Tibial artery (tissue), 4 donors: ENCODE measurements at regions not wholly inside any gene's neighbourhood (a gene's known extent, or its start where the extent isn't known, plus 50 kb on each side); places are given as distances from the start of the nearest gene placed in this dataset.
A peak's percentile ranks its signal among the peaks of the same experiment; 100 is the strongest.

Source experiments
- DNase-seq, 2 donors: peaks; one replicate each; pipeline ENCODE4 v3.0.0-alpha.2; 2019
- H3K27ac ChIP-seq, 2 donors: fragments of 200-600 bp; sonication (generic) in 1 of 2; 1 replicate in 1 of 2; 2 replicates in 1 of 2; pipeline ENCODE4 v1.5.1; 2018 to 2019; ENCODE audit warnings: mild to moderate bottlenecking in 1 of 2
- H3K27me3 ChIP-seq, 2 donors: fragments of 200-600 bp; sonication (generic) in 1 of 2; one replicate each; pipeline versions ENCODE4 v1.5.1 to v1.6.0; 2016 to 2019
- H3K36me3 ChIP-seq, 3 donors: fragments of 200-600 bp; sonication (generic) in 2 of 3; one replicate each; pipeline ENCODE4 v1.5.1; 2016 to 2019; ENCODE audit warnings: mild to moderate bottlenecking in 2 of 3
- H3K4me1 ChIP-seq, 4 donors: fragments of 200-600 bp; sonication (generic) in 2 of 4; 1 replicate in 3 of 4; 2 replicates in 1 of 4; pipeline ENCODE4 v1.5.1; 2016 to 2019
- H3K4me3 ChIP-seq, 2 donors: fragments of 200-600 bp; sonication (generic) in 1 of 2; 1 replicate in 1 of 2; 2 replicates in 1 of 2; pipeline ENCODE4 v1.5.1; 2018 to 2019; ENCODE audit warnings: mild to moderate bottlenecking in 2 of 2
- H3K9me3 ChIP-seq, 3 donors: fragments of 200-600 bp; sonication (generic) in 1 of 3; one replicate each; pipeline ENCODE4 v1.5.1; 2016 to 2019
- CTCF ChIP-seq, 2 experiments: fragments of 200-600 bp in 1 of 2; fragments of 450-650 bp in 1 of 2; IDR thresholded peaks; one replicate each; pipeline ENCODE4 v1.5.1; 2017 to 2019; ENCODE audit warnings: antibody characterized with exemption in 2 of 2, mild to moderate bottlenecking in 1 of 2, moderate library complexity in 1 of 2
- intact Hi-C: fragments of 100-400 bp; cut with DNase I; formaldehyde crosslinking; loops from one replicate; pipeline ENCODE4 v1.15.0; 2023; ENCODE audit warnings: low total_unique reads

GRCh38 chr10:52895059-52895458 is 122.5 kb upstream of the MBL2 start:
- intact Hi-C loops = no loop called here
- no peak for TF ChIP-seq CTCF (IDR thresholded peaks at IDR 0.05)
- H3K4me3 ChIP-seq = no peak overlapping the region
- H3K36me3 ChIP-seq = no peaks in the 10 kb centered on the region
- H3K27me3 ChIP-seq = no peaks in the 10 kb centered on the region
- H3K27ac ChIP-seq = no peak overlapping the region
- no peaks in the 10 kb centered on the region for H3K9me3 ChIP-seq
- H3K4me1 ChIP-seq = no peaks in the 10 kb centered on the region
- no peak for DNase-seq

GRCh38 chr10:52890281-52890680 is 117.7 kb upstream of the MBL2 start:
- Histone ChIP-seq H3K9me3 (no peaks in the 10 kb centered on the region), H3K4me3 (no peak overlapping the region), H3K36me3 (no peaks in the 10 kb centered on the region), H3K4me1 (no peaks in the 10 kb centered on the region), H3K27me3 (no peaks in the 10 kb centered on the region), H3K27ac (no peak overlapping the region)
- TF ChIP-seq CTCF (IDR thresholded peaks at IDR 0.05) = no peak
- no peak for DNase-seq
- intact Hi-C loops = no loop called here

GRCh38 chr10:52889611-52890010 is 117.0 kb upstream of the MBL2 start:
- Histone ChIP-seq H3K4me1 (no peaks in the 10 kb centered on the region), H3K36me3 (no peaks in the 10 kb centered on the region), H3K27me3 (no peaks in the 10 kb centered on the region), H3K4me3 (no peak overlapping the region), H3K9me3 (no peaks in the 10 kb centered on the region), H3K27ac (no peak overlapping the region)
- no peak for DNase-seq
- intact Hi-C loops = no loop called here
- no peak for TF ChIP-seq CTCF (IDR thresholded peaks at IDR 0.05)

- no peaks in the 10 kb centered on the region for H3K4me1 ChIP-seq
Observed at GRCh38 chr10:52883996-52884871, 111.7 kb upstream of the MBL2 start.

GRCh38 chr10:52879091-52879807 is 106.7 kb upstream of the MBL2 start:
- H3K4me3 ChIP-seq = no peak overlapping the region
- H3K27ac ChIP-seq = no peak overlapping the region
- TF ChIP-seq CTCF (IDR thresholded peaks at IDR 0.05) = no peak
- H3K27me3 ChIP-seq = no peaks in the 10 kb centered on the region
- no peak for DNase-seq
- no peaks in the 10 kb centered on the region for H3K4me1 ChIP-seq
- intact Hi-C loops = no loop called here
- no peaks in the 10 kb centered on the region for H3K9me3 ChIP-seq
- H3K36me3 ChIP-seq = no peaks in the 10 kb centered on the region

More at GRCh38 chr10:52883996-52884871, 111.7 kb upstream of the MBL2 start:
- no peak overlapping the region for H3K27ac ChIP-seq
- H3K4me3 ChIP-seq = no peak overlapping the region
- peak in 1 of 2 donors; percentile 25 for DNase-seq
- no peaks in the 10 kb centered on the region for H3K9me3 ChIP-seq
- TF ChIP-seq CTCF (IDR thresholded peaks at IDR 0.05) = peak; percentile 34 to 40
- H3K36me3 ChIP-seq = no peaks in the 10 kb centered on the region
- no peaks in the 10 kb centered on the region for H3K27me3 ChIP-seq
- intact Hi-C loops = no loop called here
